ENCODE measurements at regions not wholly inside any gene's neighbourhood (a gene's known extent, or its start where the extent isn't known, plus 50 kb on each side); places are given as distances from the start of the nearest gene placed in this dataset.

DNA sequence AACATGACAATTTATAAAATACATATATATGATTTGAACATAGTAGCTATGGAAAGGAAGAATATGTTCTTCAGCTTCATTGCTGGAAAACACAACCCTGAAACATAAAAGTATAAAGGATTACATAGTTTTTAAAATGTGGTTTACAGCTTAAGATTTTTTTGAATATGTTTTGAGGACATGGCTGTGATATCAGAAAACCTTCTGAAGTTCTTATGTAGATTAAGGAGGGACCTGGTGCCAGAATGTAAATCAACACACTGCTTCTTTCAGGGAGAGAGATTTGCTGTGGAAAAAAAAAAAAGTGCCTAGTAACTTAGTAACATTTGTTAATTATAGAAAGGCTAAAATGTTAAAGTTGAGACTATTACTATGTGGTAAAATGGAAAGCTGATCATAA lies 1261.8 kb downstream of the ADGRL3 start:
- no peaks in the 10 kb centered on the region for H3K27me3 ChIP-seq (replicated peaks in 1 of 2; ENCODE audit: control insufficient read depth in 2 of 2, insufficient read depth in 2 of 2, low read length in 1 of 2)
- in situ Hi-C loops (cut with MboI), result no loop called here
- BruUV-seq (replicated peaks), result no TSS peak

DNA sequence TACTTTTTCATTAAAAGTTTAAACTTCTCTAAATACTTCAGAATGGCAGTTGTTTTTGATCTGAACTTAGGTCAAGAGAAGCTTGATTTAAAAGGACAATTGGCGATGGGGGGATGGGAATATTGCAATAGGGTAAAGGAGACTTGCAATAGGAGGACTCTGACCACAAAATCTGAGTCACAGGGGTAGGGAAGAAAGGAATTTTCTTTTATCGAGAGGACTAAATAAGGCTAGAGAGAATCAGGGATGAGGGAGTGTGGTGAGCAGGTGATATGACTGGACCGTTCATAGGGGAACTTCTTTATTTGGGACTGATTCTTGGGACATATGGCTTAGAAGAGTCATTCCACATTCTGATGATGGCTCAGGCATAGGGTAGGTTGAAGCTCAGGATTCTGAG lies 1260.2 kb downstream of the ADGRL3 start:
- intact Hi-C loops (cut with micrococcal nuclease; ENCODE audit: unreplicated experiment), result no loop called here
- Histone ChIP-seq H3K4me1 (ENCODE audit: control insufficient read depth, insufficient read depth, low read length) (no peaks in the 10 kb centered on the region), H2AFZ (ENCODE audit: control insufficient read depth, low read depth, low read length) (no peak overlapping the region), H3K9ac (ENCODE audit: control insufficient read depth, insufficient read depth, low read length) (no peak overlapping the region), H3K4me2 (ENCODE audit: control insufficient read depth, insufficient read depth) (no peak overlapping the region), H3K9me3 (replicated peaks; ENCODE audit: control insufficient read depth, insufficient read depth, low read length) (no peaks in the 10 kb centered on the region), H3K4me3 (no peak overlapping the region), H3K27me3 (replicated peaks in 1 of 2; ENCODE audit: control insufficient read depth in 2 of 2, insufficient read depth in 2 of 2, low read length in 1 of 2) (no peaks in the 10 kb centered on the region), H3K36me3 (ENCODE audit: control insufficient read depth in 2 of 2, insufficient read depth in 2 of 2, low read length in 1 of 2) (no peaks in the 10 kb centered on the region), H3K27ac (ENCODE audit: control insufficient read depth, insufficient read depth) (no peak overlapping the region), H3K79me2 (ENCODE audit: control insufficient read depth, insufficient read depth, low read length) (no peaks in the 10 kb centered on the region), H4K20me1 (ENCODE audit: control insufficient read depth, insufficient read depth) (no peaks in the 10 kb centered on the region)
- ChIA-PET RAD21 (ENCODE audit: unreplicated experiment) (no interaction called here), CTCF (interaction anchor here (0.6 kb wide), 1 partner anchor 526 kb away, joined by 3 read pairs; no protein-coding TSS in a partner anchor), POLR2A (no interaction called here), SMC1A (ENCODE audit: uncharacterized antibody, unreplicated experiment) (interaction anchor here (1.1 kb wide), 1 partner anchor 9 kb away, joined by 4 read pairs; no protein-coding TSS in a partner anchor)
- BruUV-seq (replicated peaks), result no TSS peak
- in situ Hi-C loops (cut with MboI), result no loop called here
- 26% methylated on average over 3 of the region's 3 CpGs for WGBS (ENCODE audit: insufficient coverage, insufficient replicate concordance, low lambda C conversion rate, missing lambda C conversion rate)
- ATAC-seq (no peak), DNase-seq (ENCODE audit: low read depth, low spot score) (no peak), FAIRE-seq (no peak)
- TF ChIP-seq, protein P1, sequence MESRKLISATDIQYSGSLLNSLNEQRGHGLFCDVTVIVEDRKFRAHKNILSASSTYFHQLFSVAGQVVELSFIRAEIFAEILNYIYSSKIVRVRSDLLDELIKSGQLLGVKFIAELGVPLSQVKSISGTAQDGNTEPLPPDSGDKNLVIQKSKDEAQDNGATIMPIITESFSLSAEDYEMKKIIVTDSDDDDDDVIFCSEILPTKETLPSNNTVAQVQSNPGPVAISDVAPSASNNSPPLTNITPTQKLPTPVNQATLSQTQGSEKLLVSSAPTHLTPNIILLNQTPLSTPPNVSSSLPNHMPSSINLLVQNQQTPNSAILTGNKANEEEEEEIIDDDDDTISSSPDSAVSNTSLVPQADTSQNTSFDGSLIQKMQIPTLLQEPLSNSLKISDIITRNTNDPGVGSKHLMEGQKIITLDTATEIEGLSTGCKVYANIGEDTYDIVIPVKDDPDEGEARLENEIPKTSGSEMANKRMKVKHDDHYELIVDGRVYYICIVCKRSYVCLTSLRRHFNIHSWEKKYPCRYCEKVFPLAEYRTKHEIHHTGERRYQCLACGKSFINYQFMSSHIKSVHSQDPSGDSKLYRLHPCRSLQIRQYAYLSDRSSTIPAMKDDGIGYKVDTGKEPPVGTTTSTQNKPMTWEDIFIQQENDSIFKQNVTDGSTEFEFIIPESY (IDR thresholded peaks at IDR 0.05), result no peak
- TF ChIP-seq HCFC1 (IDR thresholded peaks at IDR 0.05; ENCODE audit: low read length) (no peak), SMAD1 (IDR thresholded peaks at IDR 0.05; ENCODE audit: low read depth, partially characterized antibody) (no peak), CBX3 (IDR thresholded peaks at IDR 0.05; ENCODE audit: borderline replicate concordance, low read depth) (no peak), NFYA (IDR thresholded peaks at IDR 0.05; ENCODE audit: borderline replicate concordance, low read depth, low read length) (no peak), ZZZ3 (IDR thresholded peaks at IDR 0.05; ENCODE audit: control insufficient read depth, insufficient read length, low read depth) (no peak), CBFB (IDR thresholded peaks at IDR 0.05; ENCODE audit: low read depth) (no peak), TCF12 (IDR thresholded peaks at IDR 0.05; ENCODE audit: low read depth, low read length) (no peak), SP1 (IDR thresholded peaks at IDR 0.05; ENCODE audit: low read depth, low read length) (no peak), LARP7 (IDR thresholded peaks at IDR 0.05) (no peak)
- TF ChIP-seq, protein P2, sequence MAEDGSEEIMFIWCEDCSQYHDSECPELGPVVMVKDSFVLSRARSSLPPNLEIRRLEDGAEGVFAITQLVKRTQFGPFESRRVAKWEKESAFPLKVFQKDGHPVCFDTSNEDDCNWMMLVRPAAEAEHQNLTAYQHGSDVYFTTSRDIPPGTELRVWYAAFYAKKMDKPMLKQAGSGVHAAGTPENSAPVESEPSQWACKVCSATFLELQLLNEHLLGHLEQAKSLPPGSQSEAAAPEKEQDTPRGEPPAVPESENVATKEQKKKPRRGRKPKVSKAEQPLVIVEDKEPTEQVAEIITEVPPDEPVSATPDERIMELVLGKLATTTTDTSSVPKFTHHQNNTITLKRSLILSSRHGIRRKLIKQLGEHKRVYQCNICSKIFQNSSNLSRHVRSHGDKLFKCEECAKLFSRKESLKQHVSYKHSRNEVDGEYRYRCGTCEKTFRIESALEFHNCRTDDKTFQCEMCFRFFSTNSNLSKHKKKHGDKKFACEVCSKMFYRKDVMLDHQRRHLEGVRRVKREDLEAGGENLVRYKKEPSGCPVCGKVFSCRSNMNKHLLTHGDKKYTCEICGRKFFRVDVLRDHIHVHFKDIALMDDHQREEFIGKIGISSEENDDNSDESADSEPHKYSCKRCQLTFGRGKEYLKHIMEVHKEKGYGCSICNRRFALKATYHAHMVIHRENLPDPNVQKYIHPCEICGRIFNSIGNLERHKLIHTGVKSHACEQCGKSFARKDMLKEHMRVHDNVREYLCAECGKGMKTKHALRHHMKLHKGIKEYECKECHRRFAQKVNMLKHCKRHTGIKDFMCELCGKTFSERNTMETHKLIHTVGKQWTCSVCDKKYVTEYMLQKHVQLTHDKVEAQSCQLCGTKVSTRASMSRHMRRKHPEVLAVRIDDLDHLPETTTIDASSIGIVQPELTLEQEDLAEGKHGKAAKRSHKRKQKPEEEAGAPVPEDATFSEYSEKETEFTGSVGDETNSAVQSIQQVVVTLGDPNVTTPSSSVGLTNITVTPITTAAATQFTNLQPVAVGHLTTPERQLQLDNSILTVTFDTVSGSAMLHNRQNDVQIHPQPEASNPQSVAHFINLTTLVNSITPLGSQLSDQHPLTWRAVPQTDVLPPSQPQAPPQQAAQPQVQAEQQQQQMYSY (CRISPR knock-in tag; IDR thresholded peaks at IDR 0.05), result no peak

More for the DNA sequence above, 1261.8 kb downstream of the ADGRL3 start:
- H3K4me2 ChIP-seq (ENCODE audit: control insufficient read depth, insufficient read depth), result no peak overlapping the region
- ChIA-PET SMC1A (ENCODE audit: uncharacterized antibody, unreplicated experiment) (interaction anchor here (1.3 kb wide), 1 partner anchor 10 kb away, joined by 3 read pairs; no protein-coding TSS in a partner anchor), POLR2A (no interaction called here), RAD21 (ENCODE audit: unreplicated experiment) (interaction anchor here (0.9 kb wide), 1 partner anchor 15 kb away, joined by 3 read pairs; no protein-coding TSS in a partner anchor), CTCF (interaction anchor here (0.6 kb wide), 1 partner anchor 30 kb away, joined by 3 read pairs; no protein-coding TSS in a partner anchor)
- H3K79me2 ChIP-seq (ENCODE audit: control insufficient read depth, insufficient read depth, low read length), result no peaks in the 10 kb centered on the region
- intact Hi-C loops (cut with micrococcal nuclease; ENCODE audit: unreplicated experiment), result no loop called here
- TF ChIP-seq HDAC6 (IDR thresholded peaks at IDR 0.05; ENCODE audit: unreplicated experiment) (no peak), CHD1 (IDR thresholded peaks at IDR 0.05; ENCODE audit: low read depth, low read length) (no peak)
- H3K4me3 ChIP-seq, result no peak overlapping the region
- DNase-seq (ENCODE audit: low read depth, low spot score) (no peak), ATAC-seq (no peak), FAIRE-seq (no peak)
- no peak overlapping the region for H3K27ac ChIP-seq (ENCODE audit: control insufficient read depth, insufficient read depth)
- no peaks in the 10 kb centered on the region for H3K4me1 ChIP-seq (ENCODE audit: control insufficient read depth, insufficient read depth, low read length)
- H3K36me3 ChIP-seq (ENCODE audit: control insufficient read depth in 2 of 2, insufficient read depth in 2 of 2, low read length in 1 of 2), result no peaks in the 10 kb centered on the region
- H4K20me1 ChIP-seq (ENCODE audit: control insufficient read depth, insufficient read depth), result no peaks in the 10 kb centered on the region
- H3K9ac ChIP-seq (ENCODE audit: control insufficient read depth, insufficient read depth, low read length), result no peak overlapping the region
- H3K9me3 ChIP-seq (replicated peaks; ENCODE audit: control insufficient read depth, insufficient read depth, low read length), result no peaks in the 10 kb centered on the region
- no peak overlapping the region for H2AFZ ChIP-seq (ENCODE audit: control insufficient read depth, low read depth, low read length)

All from GM12878 (cell line).